ENCODE measurements at regions not wholly inside any gene's neighbourhood (a gene's known extent, or its start where the extent isn't known, plus 50 kb on each side); places are given as distances from the start of the nearest gene placed in this dataset.

DNA sequence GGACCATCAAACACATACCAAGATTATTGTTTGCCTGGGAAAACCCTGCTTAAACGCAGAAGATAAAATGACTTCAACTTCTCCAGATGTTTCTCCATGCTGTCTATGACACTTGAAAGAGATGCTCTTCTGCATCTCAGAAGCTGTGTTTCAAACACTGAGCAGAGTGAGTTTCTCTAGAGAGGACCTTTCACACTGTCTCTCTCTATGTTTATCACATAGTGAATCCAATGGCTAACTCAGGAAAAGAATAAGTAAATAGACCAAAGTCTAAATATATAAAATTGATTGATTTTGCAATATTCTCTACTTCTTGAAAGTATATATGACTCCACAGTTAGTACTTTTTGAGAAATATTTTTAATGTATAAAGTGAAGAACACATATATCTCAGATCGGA is 325.6 kb upstream of the USP15 start:
- TF ChIP-seq, protein P1, sequence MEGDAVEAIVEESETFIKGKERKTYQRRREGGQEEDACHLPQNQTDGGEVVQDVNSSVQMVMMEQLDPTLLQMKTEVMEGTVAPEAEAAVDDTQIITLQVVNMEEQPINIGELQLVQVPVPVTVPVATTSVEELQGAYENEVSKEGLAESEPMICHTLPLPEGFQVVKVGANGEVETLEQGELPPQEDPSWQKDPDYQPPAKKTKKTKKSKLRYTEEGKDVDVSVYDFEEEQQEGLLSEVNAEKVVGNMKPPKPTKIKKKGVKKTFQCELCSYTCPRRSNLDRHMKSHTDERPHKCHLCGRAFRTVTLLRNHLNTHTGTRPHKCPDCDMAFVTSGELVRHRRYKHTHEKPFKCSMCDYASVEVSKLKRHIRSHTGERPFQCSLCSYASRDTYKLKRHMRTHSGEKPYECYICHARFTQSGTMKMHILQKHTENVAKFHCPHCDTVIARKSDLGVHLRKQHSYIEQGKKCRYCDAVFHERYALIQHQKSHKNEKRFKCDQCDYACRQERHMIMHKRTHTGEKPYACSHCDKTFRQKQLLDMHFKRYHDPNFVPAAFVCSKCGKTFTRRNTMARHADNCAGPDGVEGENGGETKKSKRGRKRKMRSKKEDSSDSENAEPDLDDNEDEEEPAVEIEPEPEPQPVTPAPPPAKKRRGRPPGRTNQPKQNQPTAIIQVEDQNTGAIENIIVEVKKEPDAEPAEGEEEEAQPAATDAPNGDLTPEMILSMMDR (IDR thresholded peaks at IDR 0.05) = no peak
- TF ChIP-seq POLR2A (IDR thresholded peaks at IDR 0.05) = no peak
